GM12878 (cell line): ENCODE measurements at regions not wholly inside any gene's neighbourhood (a gene's known extent, or its start where the extent isn't known, plus 50 kb on each side); places are given as distances from the start of the nearest gene placed in this dataset.

Experiments used
- ATAC-seq: fragments of 200-7000 bp; cut with Tn5 transposase; 3 replicates; pipeline ENCODE4 v1.9.1; 2020; ENCODE audit warnings: mild to moderate bottlenecking, moderate library complexity
- BruUV-seq: library from RNA; stranded (reverse); fragments of 400-500 nt; replicated peaks from 2 replicates; lab custom pipeline; 2021; lab: Mats Ljungman, UMichigan
- CTCF ChIA-PET: fragments of 300-600 bp; sonication (Branson Sonifier 250); formaldehyde crosslinking; extraction: SDS; loops from one replicate; lab custom pipeline; 2021; ENCODE audit warnings: inconsistent platforms; lab: Yijun Ruan, JAX
- POLR2A ChIA-PET: fragments of 350-600 bp; formaldehyde crosslinking; extraction: SDS; loops from one replicate; lab custom pipeline; 2021; ENCODE audit warnings: inconsistent platforms; lab: Charles Lee
- RAD21 ChIA-PET: fragments of 300-600 bp; sonication (Branson Sonifier 250); formaldehyde crosslinking; loops from one replicate; lab custom pipeline; 2023; ENCODE audit warnings: antibody characterized with exemption; ENCODE audit not compliant: unreplicated experiment; lab: Charles Lee
- SMC1A ChIA-PET: fragments of 300-600 bp; sonication (Branson Sonifier 250); formaldehyde crosslinking; loops from one replicate; lab custom pipeline; 2023; ENCODE audit not compliant: unreplicated experiment, uncharacterized antibody; lab: Charles Lee
- DNase-seq: peaks from one replicate; pipeline ENCODE4 v3.0.0-alpha.2; 2011; ENCODE audit warnings: low read depth, low spot score
- FAIRE-seq: peaks from 3 replicates; lab custom pipeline; 2011; peaks lifted over from hg19 to GRCh38; lab: Jason Lieb, UNC
- H2AFZ ChIP-seq: 2 replicates; pipeline ENCODE4 v1.6.0; 2011; ENCODE audit warnings: low read depth, low read length, control low read depth; ENCODE audit not compliant: control insufficient read depth
- H3K27ac ChIP-seq: 2 replicates; pipeline ENCODE4 v1.5.1; 2011; ENCODE audit warnings: control low read depth; ENCODE audit not compliant: control insufficient read depth, insufficient read depth
- H3K27me3 ChIP-seq, 2 experiments: replicated peaks in 1 of 2; 2 replicates each; pipeline versions ENCODE4 v1.6.0 to v1.6.1; 2011; ENCODE audit warnings: low read length in 1 of 2; ENCODE audit not compliant: control insufficient read depth in 2 of 2, insufficient read depth in 2 of 2
- H3K36me3 ChIP-seq, 2 experiments: 2 replicates each; pipeline ENCODE4 v1.5.1; 2011; ENCODE audit warnings: low read length in 1 of 2; ENCODE audit not compliant: control insufficient read depth in 2 of 2, insufficient read depth in 2 of 2
- H3K4me1 ChIP-seq: 2 replicates; pipeline ENCODE4 v1.6.1; 2011; ENCODE audit warnings: mild to moderate bottlenecking, low read length, moderate library complexity, mixed read lengths; ENCODE audit not compliant: control insufficient read depth, insufficient read depth
- H3K4me2 ChIP-seq: 2 replicates; pipeline ENCODE4 v1.6.0; 2011; ENCODE audit warnings: control low read depth; ENCODE audit not compliant: control insufficient read depth, insufficient read depth
- H3K4me3 ChIP-seq: fragments of 200-600 bp; sonication (generic); 2 replicates; pipeline ENCODE4 v1.5.1; 2016
- H3K79me2 ChIP-seq: 2 replicates; pipeline ENCODE4 v1.6.0; 2011; ENCODE audit warnings: low read length; ENCODE audit not compliant: control insufficient read depth, insufficient read depth
- H3K9ac ChIP-seq: 2 replicates; pipeline ENCODE4 v1.8.0; 2011; ENCODE audit warnings: low read length, control low read depth, mixed read lengths; ENCODE audit not compliant: control insufficient read depth, insufficient read depth
- H3K9me3 ChIP-seq: replicated peaks from 3 replicates; pipeline ENCODE4 v1.5.1; 2011; ENCODE audit warnings: mild to moderate bottlenecking, low read length; ENCODE audit not compliant: control insufficient read depth, insufficient read depth
- H4K20me1 ChIP-seq: 2 replicates; pipeline ENCODE4 v1.6.0; 2011; ENCODE audit not compliant: control insufficient read depth, insufficient read depth
- E4F1 ChIP-seq: fragments of 450-650 bp; IDR thresholded peaks from 2 replicates; pipeline ENCODE4 v1.6.1; 2018; ENCODE audit warnings: borderline replicate concordance, mild to moderate bottlenecking; ENCODE audit not compliant: partially characterized antibody
- ESRRA ChIP-seq: IDR thresholded peaks from 2 replicates; pipeline ENCODE4 v1.6.1; 2012; ENCODE audit warnings: mild to moderate bottlenecking, low read length, improper control_type of control experiment
- HDAC2 ChIP-seq: fragments of 200-600 bp; sonication (generic); IDR thresholded peaks from 2 replicates; pipeline ENCODE4 v1.6.1; 2017
- MTA2 ChIP-seq: fragments of 450-650 bp; IDR thresholded peaks from 2 replicates; pipeline ENCODE4 v1.6.1; 2016; ENCODE audit warnings: low read depth, mild to moderate bottlenecking, moderate library complexity
- NFYB ChIP-seq: IDR thresholded peaks from 2 replicates; pipeline ENCODE4 v1.6.1; 2011; ENCODE audit warnings: low read depth, mild to moderate bottlenecking, low read length, improper control_type of control experiment, moderate library complexity; ENCODE audit not compliant: insufficient read depth
- RCOR1 ChIP-seq: conservative IDR thresholded peaks from 2 replicates; pipeline ENCODE4 v1.6.1; 2012; ENCODE audit warnings: low read depth, low read length, improper control_type of control experiment
- WGBS: methylation state at CpG from one replicate; pipeline ENCODE4 v1.1.6; 2016; ENCODE audit warnings: low lambda C conversion rate; ENCODE audit not compliant: insufficient replicate concordance, insufficient coverage; ENCODE audit errors: missing lambda C conversion rate; 5-methylcytosine and 5-hydroxymethylcytosine counted together
- in situ Hi-C: fragments of 300-500 bp; cut with MboI; formaldehyde crosslinking; loops from 9 replicates; pipeline ENCODE4 v1.14.3; 2018; ENCODE audit warnings: mixed read lengths
- intact Hi-C: fragments of 100-400 bp; cut with micrococcal nuclease; formaldehyde crosslinking; loops from one replicate; pipeline ENCODE4 v1.14.2; 2022; ENCODE audit not compliant: unreplicated experiment

DNA sequence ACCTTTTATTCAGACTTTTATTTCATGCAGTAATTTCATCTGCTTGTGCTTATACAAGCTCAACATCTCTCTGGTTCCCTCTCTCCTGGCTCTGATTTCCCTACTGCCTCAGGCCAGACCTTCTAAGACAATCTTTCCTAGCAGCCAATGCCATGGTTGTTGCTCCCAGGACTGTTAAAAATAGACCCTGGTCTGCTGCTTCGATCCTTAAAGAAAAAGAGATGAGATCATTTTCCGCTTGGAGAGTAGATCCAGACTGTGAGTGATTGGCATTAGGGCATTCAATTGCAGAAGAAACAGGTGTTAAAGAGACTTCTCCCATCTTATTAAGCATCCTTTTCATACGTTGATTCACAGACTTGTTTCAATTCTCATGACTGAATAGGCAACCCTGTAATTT, 68.4 kb upstream of the ITGB1 start:
- in situ Hi-C loops = no loop called here
- no peak for TF ChIP-seq NFYB
- no peak for TF ChIP-seq E4F1
- no peak for TF ChIP-seq ESRRA
- no peak for TF ChIP-seq HDAC2
- TF ChIP-seq RCOR1 = no peak
- no peak for TF ChIP-seq MTA2
- TF ChIP-seq, all 136 proteins: peak for 0
- DNase-seq (no peak), FAIRE-seq (no peak), ATAC-seq (no peak)
- ChIA-PET POLR2A (no interaction called here), SMC1A (interaction anchor here (1.0 kb wide), 1 partner anchor 9 kb away, joined by 4 read pairs; no protein-coding TSS in a partner anchor), RAD21 (interaction anchor here (0.5 kb wide), 1 partner anchor 171 kb away, joined by 3 read pairs; no protein-coding TSS in a partner anchor), CTCF (no interaction called here)
- no peaks in the 10 kb centered on the region for H3K27me3 ChIP-seq
- no peak overlapping the region for H2AFZ ChIP-seq
- BruUV-seq = no TSS peak
- intact Hi-C loops = no loop called here
- H3K36me3 ChIP-seq = no peaks in the 10 kb centered on the region
- H3K4me2 ChIP-seq = no peak overlapping the region
- no peak overlapping the region for H3K27ac ChIP-seq
- WGBS = 42% methylated on average over 3 of the region's 3 CpGs
- no peaks in the 10 kb centered on the region for H3K79me2 ChIP-seq
- H3K4me1 ChIP-seq = no peaks in the 10 kb centered on the region
- no peak overlapping the region for H3K9ac ChIP-seq
- no peaks in the 10 kb centered on the region for H3K9me3 ChIP-seq
- H4K20me1 ChIP-seq = no peaks in the 10 kb centered on the region
- H3K4me3 ChIP-seq = no peak overlapping the region
